ENCODE measurements at regions not wholly inside any gene's neighbourhood (a gene's known extent, or its start where the extent isn't known, plus 50 kb on each side); places are given as distances from the start of the nearest gene placed in this dataset.

DNA sequence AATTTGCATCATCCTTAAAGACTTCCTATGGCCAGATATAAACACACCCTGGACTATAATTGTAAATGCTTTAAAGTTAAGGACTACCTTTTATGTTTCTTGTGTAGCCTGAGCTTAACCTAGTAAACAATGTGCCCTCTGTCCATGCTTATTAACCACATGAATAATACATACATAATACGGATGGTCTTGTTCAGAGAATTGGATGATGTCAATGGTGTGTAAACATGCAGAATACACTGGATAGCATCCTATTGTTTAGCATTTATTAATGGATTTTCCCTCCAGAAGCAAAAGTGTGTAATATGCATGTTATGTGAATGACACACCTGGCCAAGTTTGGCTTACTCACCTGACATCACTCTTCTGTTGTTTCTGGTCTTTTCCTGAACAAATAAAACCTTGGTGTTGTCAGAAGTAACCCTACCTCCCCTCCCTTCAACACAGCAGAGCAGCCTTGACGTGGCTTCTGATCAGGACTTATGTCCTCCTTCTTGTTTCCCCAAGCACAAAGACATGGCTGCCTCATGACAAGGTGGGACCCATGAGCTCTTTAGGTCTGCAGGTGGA, 517.9 kb downstream of the MTRR start:
- Histone ChIP-seq H2AFZ (no peak overlapping the region), H3K27me3 (ENCODE audit: control insufficient read depth, insufficient read depth, low read length) (no peaks in the 10 kb centered on the region), H3K27ac (no peak overlapping the region), H3K4me2 (ENCODE audit: low read length) (no peak overlapping the region), H3K4me1 (no peaks in the 10 kb centered on the region), H3K9me3 (ENCODE audit: control insufficient read depth, low read length) (no peaks in the 10 kb centered on the region), H3K79me2 (no peaks in the 10 kb centered on the region), H3K4me3 (ENCODE audit: low read depth, low read length) (no peak overlapping the region), H3K9ac (no peak overlapping the region), H3K36me3 (ENCODE audit: control insufficient read depth, insufficient read depth, low read length) (no peaks in the 10 kb centered on the region)
- TF ChIP-seq CTCF (IDR thresholded peaks at IDR 0.05) = no peak

GRCh38 chr5:8391911-8392310, 523.0 kb downstream of the MTRR start:
- Histone ChIP-seq H2AFZ (no peak overlapping the region), H3K27ac (no peak overlapping the region), H3K36me3 (ENCODE audit: control insufficient read depth, insufficient read depth, low read length) (no peaks in the 10 kb centered on the region), H3K4me2 (ENCODE audit: low read length) (no peak overlapping the region), H3K4me1 (no peaks in the 10 kb centered on the region), H3K27me3 (ENCODE audit: control insufficient read depth, insufficient read depth, low read length) (no peaks in the 10 kb centered on the region), H3K4me3 (ENCODE audit: low read depth, low read length) (no peak overlapping the region), H3K79me2 (no peaks in the 10 kb centered on the region), H3K9me3 (ENCODE audit: control insufficient read depth, low read length) (no peaks in the 10 kb centered on the region), H3K9ac (no peak overlapping the region)
- TF ChIP-seq CTCF (IDR thresholded peaks at IDR 0.05) = no peak

- Histone ChIP-seq H3K36me3 (ENCODE audit: control insufficient read depth, insufficient read depth, low read length) (no peaks in the 10 kb centered on the region), H3K9ac (no peak overlapping the region), H3K4me1 (no peaks in the 10 kb centered on the region), H3K9me3 (ENCODE audit: control insufficient read depth, low read length) (no peaks in the 10 kb centered on the region), H2AFZ (no peak overlapping the region), H3K27ac (no peak overlapping the region), H3K79me2 (no peaks in the 10 kb centered on the region), H3K4me3 (ENCODE audit: low read depth, low read length) (no peak overlapping the region), H3K4me2 (ENCODE audit: low read length) (no peak overlapping the region), H3K27me3 (ENCODE audit: control insufficient read depth, insufficient read depth, low read length) (no peaks in the 10 kb centered on the region)
- no peak for TF ChIP-seq CTCF (IDR thresholded peaks at IDR 0.05)
Observed at GRCh38 chr5:8393240-8393639, 524.3 kb downstream of the MTRR start.

DNA sequence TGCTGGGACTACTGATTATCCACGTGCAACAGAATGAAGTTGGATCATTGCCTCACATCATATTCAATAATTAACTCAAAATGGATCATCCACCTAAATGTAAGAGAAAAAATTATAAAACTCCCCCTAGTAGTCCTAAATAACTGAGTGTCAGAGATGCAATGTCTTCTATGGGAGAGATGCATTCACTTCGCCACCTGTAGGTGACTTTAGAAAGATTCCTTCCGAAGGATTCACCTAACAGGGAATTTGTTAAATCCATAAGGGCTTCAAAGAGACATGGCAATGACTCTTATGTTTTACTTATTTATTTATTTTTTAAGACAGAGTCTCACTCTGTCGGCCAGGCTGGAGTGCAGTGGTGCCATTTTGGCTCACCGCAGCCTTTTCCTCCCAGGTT, 526.0 kb downstream of the MTRR start:
- no peaks in the 10 kb centered on the region for H3K9me3 ChIP-seq (ENCODE audit: control insufficient read depth, low read length)
- no peaks in the 10 kb centered on the region for H3K36me3 ChIP-seq (ENCODE audit: control insufficient read depth, insufficient read depth, low read length)
- no peak overlapping the region for H3K4me2 ChIP-seq (ENCODE audit: low read length)
- no peaks in the 10 kb centered on the region for H3K4me1 ChIP-seq
- no peak overlapping the region for H3K4me3 ChIP-seq (ENCODE audit: low read depth, low read length)
- no peak overlapping the region for H3K27ac ChIP-seq
- no peak for TF ChIP-seq CTCF (IDR thresholded peaks at IDR 0.05)
- no peaks in the 10 kb centered on the region for H3K27me3 ChIP-seq (ENCODE audit: control insufficient read depth, insufficient read depth, low read length)
- H3K9ac ChIP-seq = no peak overlapping the region
- H2AFZ ChIP-seq = no peak overlapping the region
- H3K79me2 ChIP-seq = no peaks in the 10 kb centered on the region

DNA sequence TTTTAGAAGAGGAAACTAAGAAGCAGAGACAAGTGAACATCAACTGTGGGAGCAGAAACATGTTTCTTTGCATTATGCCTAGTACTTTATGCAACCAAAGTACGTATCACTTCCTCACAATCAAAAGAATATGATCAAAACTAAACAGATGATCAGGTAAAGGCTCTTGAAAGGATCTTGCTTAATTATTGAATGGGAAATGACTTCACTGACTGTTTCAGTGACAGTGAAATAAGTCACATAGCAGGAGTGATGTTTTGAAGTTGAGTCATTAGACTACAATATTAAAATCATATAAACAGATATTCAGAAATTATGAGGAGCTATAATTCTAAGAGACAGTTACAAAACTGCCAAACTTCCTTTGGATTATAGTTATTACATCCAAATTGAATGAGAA, 527.3 kb downstream of the MTRR start:
- no peaks in the 10 kb centered on the region for H3K79me2 ChIP-seq
- H3K4me3 ChIP-seq (ENCODE audit: low read depth, low read length) = no peak overlapping the region
- no peak overlapping the region for H2AFZ ChIP-seq
- H3K9me3 ChIP-seq (ENCODE audit: control insufficient read depth, low read length) = no peaks in the 10 kb centered on the region
- no peak overlapping the region for H3K4me2 ChIP-seq (ENCODE audit: low read length)
- no peaks in the 10 kb centered on the region for H3K4me1 ChIP-seq
- H3K36me3 ChIP-seq (ENCODE audit: control insufficient read depth, insufficient read depth, low read length) = no peaks in the 10 kb centered on the region
- no peak for TF ChIP-seq CTCF (IDR thresholded peaks at IDR 0.05)
- no peaks in the 10 kb centered on the region for H3K27me3 ChIP-seq (ENCODE audit: control insufficient read depth, insufficient read depth, low read length)
- H3K9ac ChIP-seq = no peak overlapping the region
- H3K27ac ChIP-seq = no peak overlapping the region

Measured in parathyroid adenoma (tissue), 2 donors.